ENCODE measurements at regions not wholly inside any gene's neighbourhood (a gene's known extent, or its start where the extent isn't known, plus 50 kb on each side); places are given as distances from the start of the nearest gene placed in this dataset.

- no peaks in the 10 kb centered on the region for H3K4me1 ChIP-seq
- intact Hi-C loops (cut with DNase I; ENCODE audit: low total_unique reads), result loop anchor here (10.0 kb wide), 1 partner anchor 156 kb away; no protein-coding TSS in a partner anchor
- no peaks in the 10 kb centered on the region for H3K9me3 ChIP-seq
- DNase-seq, result no peak
- no peaks in the 10 kb centered on the region for H3K36me3 ChIP-seq
- H3K27ac ChIP-seq, result no peak overlapping the region
- TF ChIP-seq CTCF (IDR thresholded peaks at IDR 0.05), result no peak
- no peak for TF ChIP-seq POLR2A (IDR thresholded peaks at IDR 0.05)
- H3K27me3 ChIP-seq, result no peaks in the 10 kb centered on the region
- no peak overlapping the region for H3K4me3 ChIP-seq
These were observed 66.0 kb upstream of the C12orf71 start for GRCh38 chr12:27148373-27148772.

- Histone ChIP-seq H3K27me3 (no peaks in the 10 kb centered on the region), H3K9me3 (no peaks in the 10 kb centered on the region), H3K36me3 (no peaks in the 10 kb centered on the region), H3K4me1 (no peaks in the 10 kb centered on the region), H3K27ac (no peak overlapping the region), H3K4me3 (no peak overlapping the region)
- no peak for DNase-seq
- no peak for TF ChIP-seq POLR2A (IDR thresholded peaks at IDR 0.05)
- TF ChIP-seq CTCF (IDR thresholded peaks at IDR 0.05), result no peak
- intact Hi-C loops (cut with DNase I; ENCODE audit: low total_unique reads), result loop anchor here (10.0 kb wide), 1 partner anchor 156 kb away; no protein-coding TSS in a partner anchor
These were observed 66.4 kb upstream of the C12orf71 start for GRCh38 chr12:27148791-27149190.

- Histone ChIP-seq H3K27ac (no peak overlapping the region), H3K4me1 (no peaks in the 10 kb centered on the region), H3K36me3 (no peaks in the 10 kb centered on the region), H3K4me3 (no peak overlapping the region), H3K27me3 (no peaks in the 10 kb centered on the region), H3K9me3 (no peaks in the 10 kb centered on the region)
- no peak for DNase-seq
- TF ChIP-seq CTCF (IDR thresholded peaks at IDR 0.05) (no peak), POLR2A (IDR thresholded peaks at IDR 0.05) (no peak)
- intact Hi-C loops (cut with DNase I; ENCODE audit: low total_unique reads), result no loop called here
These were observed 69.1 kb upstream of the C12orf71 start for GRCh38 chr12:27151479-27151878.

GRCh38 chr12:27158297-27158696, 75.9 kb upstream of the C12orf71 start:
- intact Hi-C loops (cut with DNase I; ENCODE audit: low total_unique reads), result no loop called here
- no peaks in the 10 kb centered on the region for H3K4me1 ChIP-seq
- no peak for DNase-seq
- H3K4me3 ChIP-seq, result no peak overlapping the region
- no peaks in the 10 kb centered on the region for H3K9me3 ChIP-seq
- H3K27ac ChIP-seq, result no peak overlapping the region
- H3K27me3 ChIP-seq, result no peaks in the 10 kb centered on the region
- TF ChIP-seq CTCF (IDR thresholded peaks at IDR 0.05), result no peak
- no peak for TF ChIP-seq POLR2A (IDR thresholded peaks at IDR 0.05)
- no peaks in the 10 kb centered on the region for H3K36me3 ChIP-seq

GRCh38 chr12:27161458-27162228, 79.3 kb upstream of the C12orf71 start:
- Histone ChIP-seq H3K27me3 (no peaks in the 10 kb centered on the region), H3K9me3 (no peaks in the 10 kb centered on the region), H3K27ac (no peak overlapping the region), H3K36me3 (no peaks in the 10 kb centered on the region), H3K4me1 (no peaks in the 10 kb centered on the region), H3K4me3 (no peak overlapping the region)
- intact Hi-C loops (cut with DNase I; ENCODE audit: low total_unique reads), result no loop called here
- no peak for DNase-seq
- no peak for TF ChIP-seq CTCF (IDR thresholded peaks at IDR 0.05)
- TF ChIP-seq POLR2A (IDR thresholded peaks at IDR 0.05), result no peak

All from uterus (tissue), 3 donors.